Gastroesophageal sphincter (tissue), 3 donors: ENCODE measurements at regions not wholly inside any gene's neighbourhood (a gene's known extent, or its start where the extent isn't known, plus 50 kb on each side); places are given as distances from the start of the nearest gene placed in this dataset.

Experiments
- CTCF ChIP-seq, 4 experiments: fragments of 200-600 bp in 2 of 4; fragments of 450-650 bp in 2 of 4; sonication (generic) in 1 of 4; IDR thresholded peaks; one replicate each; pipeline ENCODE4 v1.5.1; 2017 to 2019; ENCODE audit warnings: antibody characterized with exemption in 4 of 4, mild to moderate bottlenecking in 2 of 4, moderate library complexity in 2 of 4
- POLR2A ChIP-seq, 2 donors: fragments of 450-650 bp; IDR thresholded peaks; one replicate each; pipeline ENCODE4 v1.6.1; 2017; ENCODE audit warnings: antibody characterized with exemption in 2 of 2, mild to moderate bottlenecking in 2 of 2, moderate library complexity in 1 of 2
- POLR2AphosphoS5 ChIP-seq: sonication (generic); formaldehyde crosslinking; IDR thresholded peaks from one replicate; pipeline ENCODE4 v1.6.1; 2017; ENCODE audit warnings: antibody characterized with exemption

- TF ChIP-seq POLR2AphosphoS5 (no peak), CTCF (IDR thresholded peaks at IDR 0.05) (no peak), POLR2A (IDR thresholded peaks at IDR 0.05) (no peak)
Observed at GRCh38 chr16:11411059-11411550, 65.8 kb downstream of the RMI2 start.
